Neuronal stem cell (in vitro differentiated cells): ENCODE measurements at regions not wholly inside any gene's neighbourhood (a gene's known extent, or its start where the extent isn't known, plus 50 kb on each side); places are given as distances from the start of the nearest gene placed in this dataset.

Source experiments
- DNase-seq: peaks from one replicate; pipeline ENCODE4 v3.0.0-alpha.2; 2013; ENCODE audit warnings: low spot score
- H2AFZ ChIP-seq: one replicate; pipeline ENCODE4 v1.6.1; 2013; ENCODE audit warnings: mild to moderate bottlenecking, low read length, inconsistent platforms
- H2AK5ac ChIP-seq: 2 replicates; pipeline ENCODE4 v1.6.1; 2013; ENCODE audit warnings: low read depth, mild to moderate bottlenecking, inconsistent platforms, low read length, moderate library complexity, mixed read lengths
- H2BK120ac ChIP-seq: 2 replicates; pipeline ENCODE4 v1.6.1; 2013; ENCODE audit warnings: low read depth, mild to moderate bottlenecking, inconsistent platforms, low read length, moderate library complexity, mixed read lengths
- H2BK12ac ChIP-seq: one replicate; pipeline ENCODE4 v1.6.1; 2013; ENCODE audit warnings: low read length, inconsistent platforms
- H2BK15ac ChIP-seq: 2 replicates; pipeline ENCODE4 v1.6.1; 2013; ENCODE audit warnings: mild to moderate bottlenecking, low read length, inconsistent platforms, mixed read lengths
- H2BK5ac ChIP-seq: one replicate; pipeline ENCODE4 v1.6.1; 2013; ENCODE audit warnings: inconsistent platforms, mild to moderate bottlenecking, low read length, moderate library complexity
- H3K14ac ChIP-seq: one replicate; pipeline ENCODE4 v1.6.1; 2013; ENCODE audit warnings: low read length, inconsistent platforms
- H3K18ac ChIP-seq: 2 replicates; pipeline ENCODE4 v1.6.1; 2013; ENCODE audit warnings: low read length, inconsistent platforms
- H3K23ac ChIP-seq: 2 replicates; pipeline ENCODE4 v1.6.1; 2013; ENCODE audit warnings: low read depth, mild to moderate bottlenecking, mixed read lengths, low read length, inconsistent platforms; ENCODE audit not compliant: poor library complexity
- H3K27ac ChIP-seq: replicated peaks from 3 replicates; pipeline ENCODE4 v1.5.1; 2013; ENCODE audit warnings: low read length, inconsistent platforms
- H3K27me3 ChIP-seq, 3 experiments: 2 replicates each; pipeline ENCODE4 v1.6.1; 2013; ENCODE audit warnings: low read length in 3 of 3, mild to moderate bottlenecking in 2 of 3, inconsistent platforms in 1 of 3, low read depth in 1 of 3, mixed read lengths in 1 of 3, moderate library complexity in 1 of 3; ENCODE audit not compliant: control insufficient read depth in 3 of 3, insufficient read depth in 3 of 3
- H3K36me3 ChIP-seq, 2 donors: replicated peaks in 1 of 2; 2 replicates each; pipeline ENCODE4 v1.6.1; 2013; ENCODE audit warnings: low read length in 2 of 2; ENCODE audit not compliant: control insufficient read depth in 2 of 2, insufficient read depth in 2 of 2
- H3K4ac ChIP-seq: 2 replicates; pipeline ENCODE4 v1.6.1; 2013; ENCODE audit warnings: inconsistent platforms, mild to moderate bottlenecking, low read length, moderate library complexity
- H3K4me1 ChIP-seq, 2 donors: 1 replicate in 1 of 2; 2 replicates in 1 of 2; pipeline ENCODE4 v1.6.1; 2013; ENCODE audit warnings: low read length in 2 of 2, low read depth in 1 of 2; ENCODE audit not compliant: control insufficient read depth in 2 of 2, insufficient read depth in 1 of 2
- H3K4me2 ChIP-seq: one replicate; pipeline ENCODE4 v1.6.1; 2013; ENCODE audit warnings: mild to moderate bottlenecking, low read length, inconsistent platforms; ENCODE audit not compliant: insufficient read depth, poor library complexity, severe bottlenecking
- H3K4me3 ChIP-seq, 2 donors: 2 replicates each; pipeline ENCODE4 v1.5.1; 2013; ENCODE audit warnings: low read length in 2 of 2, mild to moderate bottlenecking in 2 of 2, inconsistent platforms in 1 of 2, moderate library complexity in 1 of 2
- H3K79me1 ChIP-seq: one replicate; pipeline ENCODE4 v1.6.1; 2013; ENCODE audit warnings: low read depth, mild to moderate bottlenecking, inconsistent platforms, low read length, moderate library complexity
- H3K9ac ChIP-seq: one replicate; pipeline ENCODE4 v1.6.1; 2013; ENCODE audit warnings: mild to moderate bottlenecking, low read depth, low read length, inconsistent platforms; ENCODE audit not compliant: poor library complexity
- H3K9me3 ChIP-seq, 2 donors: replicated peaks in 1 of 2; 2 replicates each; pipeline versions ENCODE3 to v1.6.1; 2013; ENCODE audit warnings: low read length in 2 of 2, mild to moderate bottlenecking in 2 of 2, inconsistent platforms in 1 of 2, low read depth in 1 of 2, mixed read lengths in 1 of 2, moderate library complexity in 1 of 2; ENCODE audit not compliant: control insufficient read depth in 2 of 2, insufficient read depth in 1 of 2
- H4K8ac ChIP-seq: one replicate; pipeline ENCODE4 v1.6.1; 2013; ENCODE audit warnings: low read depth, mild to moderate bottlenecking, inconsistent platforms, low read length, moderate library complexity
- H4K91ac ChIP-seq: one replicate; pipeline ENCODE4 v1.6.1; 2013; ENCODE audit warnings: low read length, low read depth, mild to moderate bottlenecking, inconsistent platforms; ENCODE audit not compliant: poor library complexity
- WGBS, 2 donors: extraction: QIAGEN DNeasy Blood & Tissue Kit; methylation state at CpG; one replicate each; pipeline ENCODE4 v1.1.7; 2013; ENCODE audit warnings: missing lambda C conversion rate in 2 of 2, mixed read lengths in 1 of 2; ENCODE audit not compliant: insufficient read length in 2 of 2, insufficient replicate concordance in 1 of 2; ENCODE audit errors: extremely low coverage in 2 of 2; 5-methylcytosine and 5-hydroxymethylcytosine counted together

- H3K27me3 ChIP-seq: no peaks in the 10 kb centered on the region
- H2AFZ ChIP-seq: no peak overlapping the region
- no peaks in the 10 kb centered on the region for H3K79me1 ChIP-seq
- no peak overlapping the region for H4K91ac ChIP-seq
- peaks cover 0 to 2% of the 10 kb centered on the region in 2 donors for H3K4me1 ChIP-seq
- H2BK12ac ChIP-seq: no peak overlapping the region
- no peak overlapping the region for H3K27ac ChIP-seq
- H3K4me3 ChIP-seq: no peak overlapping the region
- no peak overlapping the region for H2BK5ac ChIP-seq
- H2BK15ac ChIP-seq: no peak overlapping the region
- no peak overlapping the region for H3K4ac ChIP-seq
- no peak overlapping the region for H2BK120ac ChIP-seq
- H3K36me3 ChIP-seq: no peaks in the 10 kb centered on the region
- H3K4me2 ChIP-seq: no peak overlapping the region
- H3K23ac ChIP-seq: no peak overlapping the region
- no CpG with 5 or more reads among the region's 2 CpGs for WGBS, 2 donors
- H3K18ac ChIP-seq: no peak overlapping the region
- H4K8ac ChIP-seq: no peak overlapping the region
- H3K9me3 ChIP-seq: no peaks in the 10 kb centered on the region
- DNase-seq: no peak
- H3K14ac ChIP-seq: no peak overlapping the region
- no peak overlapping the region for H3K9ac ChIP-seq
- H2AK5ac ChIP-seq: no peak overlapping the region
These were observed 295.7 kb downstream of the KCNJ2 start for GRCh38 chr17:70464995-70465394.

GRCh38 chr17:70468661-70469060 lies 299.3 kb downstream of the KCNJ2 start:
- Histone ChIP-seq H3K23ac (no peak overlapping the region), H3K9ac (no peak overlapping the region), H2BK15ac (no peak overlapping the region), H3K27me3 (no peaks in the 10 kb centered on the region), H4K91ac (no peak overlapping the region), H4K8ac (no peak overlapping the region), H3K4ac (no peak overlapping the region), H2BK5ac (no peak overlapping the region), H3K27ac (no peak overlapping the region), H2AK5ac (no peak overlapping the region), H2BK12ac (no peak overlapping the region), H3K18ac (no peak overlapping the region), H3K4me1 (peaks cover 0 to 2% of the 10 kb centered on the region in 2 donors), H3K4me2 (no peak overlapping the region), H3K79me1 (no peaks in the 10 kb centered on the region), H3K14ac (no peak overlapping the region), H3K4me3 (no peak overlapping the region), H3K9me3 (no peaks in the 10 kb centered on the region), H2AFZ (no peak overlapping the region), H3K36me3 (no peaks in the 10 kb centered on the region), H2BK120ac (no peak overlapping the region)
- WGBS, 2 donors: no CpG with 5 or more reads among the region's 2 CpGs
- DNase-seq: no peak

- Histone ChIP-seq H3K27ac (no peak overlapping the region), H3K4me1 (no peaks in the 10 kb centered on the region), H4K8ac (no peak overlapping the region), H3K9me3 (no peaks in the 10 kb centered on the region), H4K91ac (no peak overlapping the region), H2BK15ac (no peak overlapping the region), H2AFZ (no peak overlapping the region), H3K27me3 (no peaks in the 10 kb centered on the region), H2BK120ac (no peak overlapping the region), H2AK5ac (no peak overlapping the region), H3K4me3 (no peak overlapping the region), H3K23ac (peak overlapping the region; percentile 80), H2BK12ac (no peak overlapping the region), H3K14ac (peak overlapping the region; percentile 27), H3K36me3 (no peaks in the 10 kb centered on the region), H3K9ac (no peak overlapping the region), H3K4ac (no peak overlapping the region), H3K79me1 (no peaks in the 10 kb centered on the region), H2BK5ac (no peak overlapping the region), H3K18ac (peak overlapping the region; percentile 44), H3K4me2 (no peak overlapping the region)
- WGBS, 2 donors: no CpG with 5 or more reads among the region's 4 CpGs
- DNase-seq: no peak
These were observed 303.7 kb downstream of the KCNJ2 start for GRCh38 chr17:70473049-70473448.

- no CpG with 5 or more reads among the region's 3 CpGs for WGBS, 2 donors
- no peak overlapping the region for H2BK120ac ChIP-seq
- no peak overlapping the region for H3K18ac ChIP-seq
These were observed 307.0 kb downstream of the KCNJ2 start for GRCh38 chr17:70476368-70476767.

More at GRCh38 chr17:70476368-70476767, 307.0 kb downstream of the KCNJ2 start:
- Histone ChIP-seq H2BK15ac (no peak overlapping the region), H3K79me1 (no peaks in the 10 kb centered on the region), H4K8ac (no peak overlapping the region), H3K4ac (no peak overlapping the region), H2AK5ac (no peak overlapping the region), H2BK5ac (no peak overlapping the region), H3K36me3 (no peaks in the 10 kb centered on the region), H3K4me3 (no peak overlapping the region), H3K4me1 (no peaks in the 10 kb centered on the region), H3K27ac (no peak overlapping the region), H2BK12ac (no peak overlapping the region), H3K14ac (no peak overlapping the region), H3K9ac (no peak overlapping the region), H3K27me3 (no peaks in the 10 kb centered on the region), H2AFZ (no peak overlapping the region), H4K91ac (no peak overlapping the region), H3K9me3 (no peaks in the 10 kb centered on the region), H3K4me2 (no peak overlapping the region), H3K23ac (no peak overlapping the region)
- DNase-seq: no peak
